GM19455 (cell line): ENCODE measurements at regions not wholly inside any gene's neighbourhood (a gene's known extent, or its start where the extent isn't known, plus 50 kb on each side); places are given as distances from the start of the nearest gene placed in this dataset.

Experiments used
- ATAC-seq: cut with Tn5 transposase; IDR thresholded peaks from one replicate; pipeline ENCODE4 v1.9.1; 2021; ENCODE audit not compliant: unreplicated experiment

GRCh38 chr2:204264085-204264553 is 281.2 kb upstream of the PARD3B start:
- no peak for ATAC-seq

- ATAC-seq = no peak
Observed at GRCh38 chr2:204264621-204265140, 280.6 kb upstream of the PARD3B start.

- no peak for ATAC-seq
Observed at GRCh38 chr2:204265681-204266181, 279.5 kb upstream of the PARD3B start.

GRCh38 chr2:204268458-204268857 is 276.8 kb upstream of the PARD3B start:
- no peak for ATAC-seq

GRCh38 chr2:204268971-204269370 is 276.3 kb upstream of the PARD3B start:
- no peak for ATAC-seq

GRCh38 chr2:204272089-204272488 is 273.2 kb upstream of the PARD3B start:
- ATAC-seq = no peak

GRCh38 chr2:204272610-204273287 is 272.5 kb upstream of the PARD3B start:
- no peak for ATAC-seq

GRCh38 chr2:204274429-204274828 is 270.8 kb upstream of the PARD3B start:
- ATAC-seq = no peak

GRCh38 chr2:204274991-204275390 is 270.3 kb upstream of the PARD3B start:
- ATAC-seq = no peak

- ATAC-seq = no peak
Observed at GRCh38 chr2:204277226-204277625, 268.0 kb upstream of the PARD3B start.

- ATAC-seq = no peak
Observed at GRCh38 chr2:204278454-204278853, 266.8 kb upstream of the PARD3B start.

GRCh38 chr2:204279819-204280218 is 265.5 kb upstream of the PARD3B start:
- ATAC-seq = no peak

- no peak for ATAC-seq
Observed at GRCh38 chr2:204280262-204280668, 265.0 kb upstream of the PARD3B start.

- no peak for ATAC-seq
Observed at GRCh38 chr2:204282081-204282480, 263.2 kb upstream of the PARD3B start.

GRCh38 chr2:204282525-204282924 is 262.8 kb upstream of the PARD3B start:
- ATAC-seq = no peak

- no peak for ATAC-seq
Observed at GRCh38 chr2:204289066-204289465, 256.2 kb upstream of the PARD3B start.

- no peak for ATAC-seq
Observed at GRCh38 chr2:204292439-204292838, 252.8 kb upstream of the PARD3B start.

- ATAC-seq = no peak
Observed at GRCh38 chr2:204293884-204294747, 251.2 kb upstream of the PARD3B start.

- no peak for ATAC-seq
Observed at GRCh38 chr2:204298404-204298803, 246.9 kb upstream of the PARD3B start.

- no peak for ATAC-seq
Observed at GRCh38 chr2:204299766-204300165, 245.5 kb upstream of the PARD3B start.

- ATAC-seq = no peak
Observed at GRCh38 chr2:204306667-204307066, 238.6 kb upstream of the PARD3B start.

GRCh38 chr2:204312105-204312504 is 233.2 kb upstream of the PARD3B start:
- no peak for ATAC-seq
